ENCODE measurements at regions not wholly inside any gene's neighbourhood (a gene's known extent, or its start where the extent isn't known, plus 50 kb on each side); places are given as distances from the start of the nearest gene placed in this dataset.
"Not testable (repeated sequence)": the region's sequence is repeated elsewhere in the genome, so short reads cannot be mapped to it uniquely, and the experiment has no call there.

GRCh38 chrX:130552444-130553073 lies 150.8 kb downstream of the RBMX2 start:
- no peak for DNase-seq

- no peak for DNase-seq
Measured at GRCh38 chrX:130555341-130555740, 153.6 kb downstream of the RBMX2 start.

- DNase-seq, result no peak
Measured at GRCh38 chrX:130555757-130556156, 154.0 kb downstream of the RBMX2 start.

DNA sequence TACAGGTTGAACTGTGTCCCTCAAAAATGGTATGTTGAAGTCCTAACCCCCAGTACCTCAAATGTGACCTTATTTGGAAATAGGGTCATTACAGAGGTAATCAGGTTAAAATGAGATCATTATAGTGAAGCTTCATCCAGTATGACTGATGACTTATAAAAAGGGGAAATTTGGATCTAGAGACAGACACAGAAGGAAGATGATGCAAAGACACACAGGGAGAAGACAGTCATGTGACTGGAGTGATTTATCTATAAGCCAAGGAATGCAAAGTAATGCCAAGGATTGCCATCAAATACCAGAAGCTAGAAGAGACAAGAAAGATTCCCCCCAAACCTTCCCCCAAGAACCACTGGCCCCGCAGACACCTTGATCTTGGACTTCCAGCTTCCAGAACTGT lies 155.2 kb downstream of the RBMX2 start:
- DNase-seq, result no peak

GRCh38 chrX:130560544-130560943 lies 158.8 kb downstream of the RBMX2 start:
- no peak for DNase-seq

- DNase-seq, result no peak
Measured at GRCh38 chrX:130561930-130562329, 160.1 kb downstream of the RBMX2 start.

- no peak for DNase-seq
Measured at GRCh38 chrX:130563476-130563875, 161.7 kb downstream of the RBMX2 start.

DNA sequence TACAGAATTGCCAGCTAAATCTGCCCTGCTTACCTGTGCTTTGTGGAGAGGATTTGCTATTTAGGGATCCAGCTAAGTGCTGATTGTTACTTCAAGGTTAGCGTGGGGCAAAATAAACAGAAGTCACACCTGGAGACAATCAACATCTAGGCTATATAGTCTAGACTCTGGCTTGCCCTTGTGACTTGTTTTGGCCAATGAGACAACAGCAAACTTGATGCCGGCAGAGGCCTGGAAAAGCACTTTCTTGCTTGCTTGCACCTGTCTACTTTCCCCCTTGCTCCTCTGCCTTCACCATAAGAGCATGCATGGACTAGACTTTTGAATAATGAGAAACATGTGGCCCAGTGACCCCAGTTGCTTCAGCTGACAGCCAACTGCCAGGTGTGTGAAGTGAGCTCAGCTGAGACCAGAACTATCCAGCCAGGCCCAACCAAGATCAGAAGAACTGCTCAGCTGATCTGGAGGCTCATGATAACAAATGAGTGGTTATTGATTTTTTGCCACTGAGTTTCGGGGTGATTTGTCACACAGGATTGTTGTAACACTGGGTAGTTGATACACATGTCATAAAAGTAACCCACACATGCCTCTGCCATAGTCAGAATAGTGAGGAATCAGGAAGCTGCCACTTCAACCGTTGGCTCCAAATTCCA lies 164.4 kb downstream of the RBMX2 start:
- DNase-seq, result no peak

DNA sequence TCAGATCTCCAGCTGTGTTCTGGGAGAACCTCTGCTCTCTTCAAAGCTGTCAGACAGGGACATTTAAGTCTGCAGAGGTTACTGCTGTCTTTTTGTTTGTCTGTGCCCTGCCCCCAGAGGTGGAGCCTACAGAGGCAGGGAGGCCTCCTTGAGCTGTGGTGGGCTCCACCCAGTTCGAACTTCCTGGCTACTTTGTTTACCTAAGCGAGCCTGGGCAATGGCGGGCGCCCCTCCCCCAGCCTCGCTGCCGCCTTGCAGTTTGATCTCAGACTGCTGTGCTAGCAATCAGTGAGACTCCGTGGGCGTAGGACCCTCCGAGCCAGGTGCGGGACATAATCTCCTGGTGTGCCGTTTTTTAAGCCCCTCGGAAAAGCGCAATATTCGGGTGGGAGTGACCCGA lies 171.2 kb downstream of the RBMX2 start:
- DNase-seq, result not testable (repeated sequence)

Data from hypothalamus (tissue), 51 donors.